Spleen (tissue), 11 donors: ENCODE measurements at regions not wholly inside any gene's neighbourhood (a gene's known extent, or its start where the extent isn't known, plus 50 kb on each side); places are given as distances from the start of the nearest gene placed in this dataset.

Source experiments
- DNase-seq: peaks from one replicate; pipeline ENCODE4 v3.0.0-alpha.2; 2020
- H3K27ac ChIP-seq, 8 donors: fragments of 200-600 bp; sonication (generic) in 7 of 8; 1 replicate in 4 of 8; 2 replicates in 4 of 8; pipeline versions ENCODE4 v1.5.0 to v1.8.0; 2016 to 2021; ENCODE audit warnings: inconsistent platforms in 4 of 8, mild to moderate bottlenecking in 4 of 8, moderate library complexity in 1 of 8
- H3K27me3 ChIP-seq, 7 donors: fragments of 200-600 bp; sonication (generic) in 6 of 7; replicated peaks in 1 of 7; 1 replicate in 4 of 7; 2 replicates in 3 of 7; pipeline versions ENCODE4 v1.5.0 to v1.8.0; 2016 to 2021; ENCODE audit warnings: inconsistent platforms in 3 of 7, mild to moderate bottlenecking in 1 of 7
- H3K36me3 ChIP-seq, 6 donors: fragments of 200-600 bp; sonication (generic) in 5 of 6; 1 replicate in 4 of 6; 2 replicates in 2 of 6; pipeline versions ENCODE4 v1.5.0 to v1.8.0; 2016 to 2021; ENCODE audit warnings: inconsistent platforms in 2 of 6
- H3K4me1 ChIP-seq, 6 donors: fragments of 200-600 bp; sonication (generic) in 5 of 6; 1 replicate in 3 of 6; 2 replicates in 3 of 6; pipeline versions ENCODE4 v1.5.0 to v1.8.0; 2016 to 2021; ENCODE audit warnings: inconsistent platforms in 3 of 6
- H3K4me3 ChIP-seq, 8 donors: fragments of 200-600 bp; sonication (generic) in 7 of 8; 1 replicate in 4 of 8; 2 replicates in 4 of 8; pipeline versions ENCODE4 v1.5.0 to v1.8.0; 2016 to 2021; ENCODE audit warnings: inconsistent platforms in 4 of 8, mild to moderate bottlenecking in 4 of 8, moderate library complexity in 2 of 8
- H3K9me3 ChIP-seq, 8 donors: fragments of 200-600 bp; sonication (generic) in 7 of 8; 1 replicate in 4 of 8; 2 replicates in 4 of 8; pipeline versions ENCODE4 v1.5.0 to v1.8.0; 2016 to 2021; ENCODE audit warnings: inconsistent platforms in 4 of 8
- CTCF ChIP-seq, 11 experiments: fragments of 200-600 bp in 7 of 11; fragments of 450-650 bp in 4 of 11; sonication (generic) in 4 of 11; IDR thresholded peaks in 8 of 11; conservative IDR thresholded peaks in 3 of 11; 1 replicate in 7 of 11; 2 replicates in 4 of 11; pipeline versions ENCODE4 v1.4.0 to v1.8.0; 2016 to 2021; ENCODE audit warnings: antibody characterized with exemption in 11 of 11, inconsistent platforms in 4 of 11, mild to moderate bottlenecking in 1 of 11
- POLR2A ChIP-seq, 3 donors: fragments of 450-650 bp; IDR thresholded peaks; one replicate each; pipeline ENCODE4 v1.5.1; 2017; ENCODE audit warnings: antibody characterized with exemption in 3 of 3, mild to moderate bottlenecking in 1 of 3
- POLR2AphosphoS5 ChIP-seq, 3 donors: sonication (generic); formaldehyde crosslinking; IDR thresholded peaks; one replicate each; pipeline ENCODE4 v1.5.1; 2017; ENCODE audit warnings: antibody characterized with exemption in 3 of 3
- WGBS, 5 donors: extraction: QIAGEN DNeasy Blood & Tissue Kit in 3 of 5; methylation state at CpG; one replicate each; pipeline versions ENCODE4 v1.1.5 to v1.1.7; 2013 to 2018; 5-methylcytosine and 5-hydroxymethylcytosine counted together
- intact Hi-C: fragments of 100-400 bp; cut with DNase I; formaldehyde crosslinking; loops from one replicate; pipeline ENCODE4 v1.15.0; 2023; ENCODE audit warnings: low total_unique reads
- donor health status: healthy with polysubstance abuse.
- donor health status: DM: no; HTN: no; CAD: no; lungs with moderate emphysema.
- donor health status: DM: no; HTN: no; CAD: no.
- donor health status: Bipolar disorder and iron deficiency.
- donor health status: healthy.
- donor health status: DM: no; HTN: no; CAD: no.
- donor health status: DM: yes; HTN: yes; CAD: no.

DNA sequence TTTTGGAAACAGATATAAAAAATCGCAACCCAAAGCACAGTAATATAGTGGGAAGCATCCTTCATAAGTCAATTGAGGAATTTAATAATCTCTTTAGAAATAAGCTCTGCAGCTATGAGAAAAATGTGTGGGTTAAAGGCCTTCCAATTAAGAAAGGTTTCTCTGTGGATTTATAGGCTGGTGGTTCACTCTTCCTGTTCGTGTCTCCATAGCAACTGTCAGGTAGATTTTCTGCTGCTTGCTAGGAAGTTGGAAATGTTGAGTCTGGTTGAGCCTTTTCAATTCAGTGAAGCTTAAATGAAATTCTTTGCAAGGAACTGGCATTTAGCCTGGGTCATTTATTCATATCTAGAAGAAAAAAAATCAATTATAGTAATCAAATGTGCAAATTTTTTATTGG lies 652.8 kb upstream of the CELF2 start:
- no peaks in the 10 kb centered on the region for H3K4me1 ChIP-seq
- H3K4me3 ChIP-seq = no peak overlapping the region
- H3K9me3 ChIP-seq = no peaks in the 10 kb centered on the region
- intact Hi-C loops = no loop called here
- WGBS, 5 donors = 57 to 73% (median 69%) methylated on average over 2 of the region's 2 CpGs
- TF ChIP-seq CTCF (IDR thresholded peaks at IDR 0.05 in 8 of 11, conservative IDR thresholded peaks at IDR 0.05 in 3 of 11) (no peak), POLR2AphosphoS5 (IDR thresholded peaks at IDR 0.05) (no peak), POLR2A (IDR thresholded peaks at IDR 0.05) (no peak)
- H3K36me3 ChIP-seq = no peaks in the 10 kb centered on the region
- no peak overlapping the region for H3K27ac ChIP-seq
- DNase-seq = no peak
- H3K27me3 ChIP-seq = no peaks in the 10 kb centered on the region

DNA sequence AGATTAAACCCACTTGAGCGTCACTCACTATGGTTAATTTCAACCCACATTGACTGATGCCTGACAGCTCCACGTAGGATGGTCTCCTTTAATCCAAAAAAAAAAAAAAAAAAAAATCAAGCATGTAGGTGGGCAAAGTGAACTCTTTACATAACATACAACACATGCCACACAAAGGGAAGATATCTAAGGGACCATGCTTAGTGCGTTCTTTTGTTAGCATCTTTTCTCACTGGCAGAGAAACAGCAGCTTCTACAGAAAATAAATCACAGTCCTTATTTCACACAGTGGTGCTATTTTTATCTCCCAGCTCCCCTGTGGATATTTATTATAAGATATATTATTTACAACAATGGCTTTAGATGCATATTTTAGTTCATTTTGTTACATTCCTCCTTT lies 652.0 kb upstream of the CELF2 start:
- no peak for DNase-seq
- WGBS, 5 donors = 80 to 95% (median 85%) methylated on average over 3 of the region's 3 CpGs
- intact Hi-C loops = no loop called here
- TF ChIP-seq POLR2AphosphoS5 (IDR thresholded peaks at IDR 0.05) = no peak
- TF ChIP-seq POLR2A (IDR thresholded peaks at IDR 0.05) = no peak
- TF ChIP-seq CTCF (IDR thresholded peaks at IDR 0.05 in 8 of 11, conservative IDR thresholded peaks at IDR 0.05 in 3 of 11) = no peak
- no peaks in the 10 kb centered on the region for H3K4me1 ChIP-seq
- H3K4me3 ChIP-seq = no peak overlapping the region
- no peaks in the 10 kb centered on the region for H3K27me3 ChIP-seq
- no peaks in the 10 kb centered on the region for H3K36me3 ChIP-seq
- H3K27ac ChIP-seq = no peak overlapping the region
- H3K9me3 ChIP-seq = no peaks in the 10 kb centered on the region

DNA sequence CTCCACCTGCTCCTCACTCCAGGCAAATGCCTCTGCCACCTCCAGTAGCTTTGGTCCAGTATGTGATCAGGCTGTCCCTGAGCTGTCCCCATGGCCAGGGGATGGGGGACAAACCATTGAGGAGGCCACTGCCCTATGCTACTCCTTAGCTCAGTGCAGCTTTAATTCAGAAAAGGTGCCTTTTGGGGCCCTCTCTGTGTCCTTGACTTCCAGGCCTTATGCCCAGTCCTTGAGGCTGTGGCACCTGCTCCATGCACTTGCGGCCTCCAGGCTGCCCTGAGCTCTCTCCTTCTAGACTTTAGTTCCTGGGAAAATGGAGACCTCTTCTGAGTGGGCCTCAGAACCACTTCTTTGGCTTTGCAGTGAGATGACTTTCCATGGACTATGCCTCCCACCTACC lies 650.8 kb upstream of the CELF2 start:
- Histone ChIP-seq H3K9me3 (no peaks in the 10 kb centered on the region), H3K27ac (no peak overlapping the region), H3K27me3 (no peaks in the 10 kb centered on the region), H3K36me3 (no peaks in the 10 kb centered on the region), H3K4me3 (no peak overlapping the region), H3K4me1 (no peaks in the 10 kb centered on the region)
- intact Hi-C loops = no loop called here
- DNase-seq = no peak
- 73 to 100% (median 78%) methylated on average over 1 of the region's 1 CpG for WGBS, 5 donors
- no peak for TF ChIP-seq POLR2AphosphoS5 (IDR thresholded peaks at IDR 0.05)
- TF ChIP-seq POLR2A (IDR thresholded peaks at IDR 0.05) = no peak
- no peak for TF ChIP-seq CTCF (IDR thresholded peaks at IDR 0.05 in 8 of 11, conservative IDR thresholded peaks at IDR 0.05 in 3 of 11)

- TF ChIP-seq POLR2A (IDR thresholded peaks at IDR 0.05) (no peak), CTCF (IDR thresholded peaks at IDR 0.05 in 8 of 11, conservative IDR thresholded peaks at IDR 0.05 in 3 of 11) (no peak), POLR2AphosphoS5 (IDR thresholded peaks at IDR 0.05) (no peak)
- Histone ChIP-seq H3K27ac (no peak overlapping the region), H3K27me3 (no peaks in the 10 kb centered on the region), H3K4me1 (no peaks in the 10 kb centered on the region), H3K36me3 (no peaks in the 10 kb centered on the region), H3K4me3 (no peak overlapping the region), H3K9me3 (no peaks in the 10 kb centered on the region)
- DNase-seq = no peak
- intact Hi-C loops = no loop called here
- WGBS, 5 donors = 68 to 80% (median 75%) methylated on average over 5 to 6 of the region's 6 CpGs
Measured at GRCh38 chr10:10367264-10367663, 650.4 kb upstream of the CELF2 start.
